ENCODE measurements at regions not wholly inside any gene's neighbourhood (a gene's known extent, or its start where the extent isn't known, plus 50 kb on each side); places are given as distances from the start of the nearest gene placed in this dataset.
A peak's percentile ranks its signal among the peaks of the same experiment; 100 is the strongest.
"Not testable (repeated sequence)": the region's sequence is repeated elsewhere in the genome, so short reads cannot be mapped to it uniquely, and the experiment has no call there.

GRCh38 chr3:94645790-94646189 is 582.9 kb downstream of the NSUN3 start:
- no peak for DNase-seq (ENCODE audit: low read depth)
- TF ChIP-seq CTCF (IDR thresholded peaks at IDR 0.05; ENCODE audit: insufficient read depth, low read depth, low read length, missing control alignments): no peak

GRCh38 chr3:94647131-94647530 is 584.3 kb downstream of the NSUN3 start:
- DNase-seq (ENCODE audit: low read depth): peak; percentile 68
- no peak overlapping the region for H3K4me3 ChIP-seq (ENCODE audit: low read length)
- TF ChIP-seq CTCF (IDR thresholded peaks at IDR 0.05; ENCODE audit: insufficient read depth, low read depth, low read length, missing control alignments): no peak

More at GRCh38 chr3:94645790-94646189, 582.9 kb downstream of the NSUN3 start:
- no peak overlapping the region for H3K4me3 ChIP-seq (ENCODE audit: low read length)

GRCh38 chr3:94648270-94649180 is 585.7 kb downstream of the NSUN3 start:
- not testable (repeated sequence) for H3K4me3 ChIP-seq (ENCODE audit: low read length); DNase-seq (ENCODE audit: low read depth)

GRCh38 chr3:94654096-94654495 is 591.2 kb downstream of the NSUN3 start:
- no peak for DNase-seq (ENCODE audit: low read depth)
- H3K4me3 ChIP-seq (ENCODE audit: low read length): no peak overlapping the region
- no peak for TF ChIP-seq CTCF (IDR thresholded peaks at IDR 0.05; ENCODE audit: insufficient read depth, low read depth, low read length, missing control alignments)

- H3K4me3 ChIP-seq (ENCODE audit: low read length): no peak overlapping the region
- DNase-seq (ENCODE audit: low read depth): no peak
- no peak for TF ChIP-seq CTCF (IDR thresholded peaks at IDR 0.05; ENCODE audit: insufficient read depth, low read depth, low read length, missing control alignments)
Observed at GRCh38 chr3:94665922-94666321, 603.1 kb downstream of the NSUN3 start.

- no peak for TF ChIP-seq CTCF (IDR thresholded peaks at IDR 0.05; ENCODE audit: insufficient read depth, low read depth, low read length, missing control alignments)
- DNase-seq (ENCODE audit: low read depth): peak; percentile 18
- H3K4me3 ChIP-seq (ENCODE audit: low read length): no peak overlapping the region
Observed at GRCh38 chr3:94671078-94671477, 608.2 kb downstream of the NSUN3 start.

GRCh38 chr3:94673876-94674275 is 611.0 kb downstream of the NSUN3 start:
- TF ChIP-seq CTCF (IDR thresholded peaks at IDR 0.05; ENCODE audit: insufficient read depth, low read depth, low read length, missing control alignments): no peak
- no peak for DNase-seq (ENCODE audit: low read depth)

More at GRCh38 chr3:94673876-94674275, 611.0 kb downstream of the NSUN3 start:
- H3K4me3 ChIP-seq (ENCODE audit: low read length): no peak overlapping the region

Measured in epithelial cell of esophagus (primary cell).